Adipocyte (in vitro differentiated cells): ENCODE measurements at regions not wholly inside any gene's neighbourhood (a gene's known extent, or its start where the extent isn't known, plus 50 kb on each side); places are given as distances from the start of the nearest gene placed in this dataset.

Experiments used
- DNase-seq: peaks from one replicate; pipeline ENCODE4 v3.0.0-alpha.2; 2015; ENCODE audit warnings: low read depth
- H3K27me3 ChIP-seq: replicated peaks from 2 replicates; pipeline ENCODE4 v1.7.0; 2013; ENCODE audit warnings: mild to moderate bottlenecking, low read length, moderate library complexity; ENCODE audit not compliant: control insufficient read depth, insufficient read depth
- H3K36me3 ChIP-seq: 2 replicates; pipeline ENCODE4 v1.7.0; 2013; ENCODE audit warnings: low read length, mild to moderate bottlenecking, moderate library complexity; ENCODE audit not compliant: control insufficient read depth, insufficient read depth, severe bottlenecking
- H3K4me1 ChIP-seq: 2 replicates; pipeline ENCODE4 v1.7.0; 2013; ENCODE audit warnings: mild to moderate bottlenecking, low read length, moderate library complexity; ENCODE audit not compliant: control insufficient read depth, insufficient read depth
- H3K4me3 ChIP-seq: 2 replicates; pipeline ENCODE4 v1.7.0; 2013; ENCODE audit warnings: mild to moderate bottlenecking, low read length, moderate library complexity
- H3K9ac ChIP-seq: 2 replicates; pipeline ENCODE4 v1.7.0; 2013; ENCODE audit warnings: mild to moderate bottlenecking, low read length, moderate library complexity
- H3K9me3 ChIP-seq: 2 replicates; pipeline ENCODE4 v1.7.0; 2013; ENCODE audit warnings: mild to moderate bottlenecking, low read length, moderate library complexity; ENCODE audit not compliant: control insufficient read depth

DNA sequence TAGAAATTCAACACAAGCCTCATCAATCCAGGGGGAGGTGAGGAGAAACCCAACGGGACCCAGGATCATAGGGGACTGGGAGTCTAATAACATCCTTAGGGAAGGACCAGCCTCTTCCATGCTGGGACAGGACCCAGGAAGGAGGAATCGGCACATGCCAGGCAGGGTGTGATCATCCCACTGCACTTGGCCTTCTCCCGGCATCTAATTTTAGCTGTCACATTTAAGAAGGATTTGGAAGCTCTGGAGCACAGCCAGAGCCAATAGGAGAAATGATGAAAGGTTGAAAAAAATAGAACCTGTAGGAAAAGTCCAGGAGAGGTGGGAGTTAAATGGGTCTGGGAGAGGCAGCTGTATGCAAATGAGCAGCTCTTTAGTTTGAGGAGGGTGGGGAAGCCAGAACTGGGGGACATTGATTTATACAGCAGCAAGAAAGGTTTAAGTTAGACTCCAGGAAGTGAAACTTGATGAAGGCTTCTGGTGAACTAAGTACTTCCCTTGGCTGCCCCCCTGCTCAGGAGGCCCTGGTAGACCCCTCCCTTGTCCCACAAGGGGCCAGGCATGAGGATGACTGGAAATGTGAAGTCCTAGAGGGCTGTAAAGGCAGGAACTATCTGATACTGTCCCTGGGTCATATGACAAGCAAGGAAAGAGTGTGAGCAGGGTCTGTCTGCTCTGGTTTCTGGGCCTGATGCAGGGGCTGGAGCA lies 260.3 kb downstream of the LRFN2 start:
- H3K9ac ChIP-seq: no peak overlapping the region

DNA sequence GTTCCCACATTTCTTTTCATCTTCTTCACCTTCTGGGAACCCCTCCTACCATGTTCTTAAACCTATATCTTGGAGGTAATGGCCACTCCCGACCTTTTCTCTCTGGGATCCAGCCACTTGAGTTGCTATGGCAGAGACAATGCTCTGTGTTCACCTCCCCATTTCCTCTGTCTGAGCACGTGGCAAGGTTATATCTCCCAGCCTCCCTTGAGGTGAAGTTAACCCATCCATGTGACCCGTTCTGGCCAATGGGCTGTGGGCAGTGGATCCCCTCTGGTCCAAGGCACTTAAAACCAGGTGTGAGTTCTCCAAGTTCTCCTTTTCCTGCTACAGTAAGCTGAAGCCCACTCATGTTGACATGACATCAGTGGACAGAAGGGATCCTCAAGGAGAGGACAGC lies 261.4 kb downstream of the LRFN2 start:
- Histone ChIP-seq H3K9me3 (no peaks in the 10 kb centered on the region), H3K4me3 (no peak overlapping the region), H3K9ac (no peak overlapping the region), H3K27me3 (peaks cover 90% of the 10 kb centered on the region), H3K4me1 (no peaks in the 10 kb centered on the region), H3K36me3 (no peaks in the 10 kb centered on the region)
- no peak for DNase-seq

More for the DNA sequence above, 260.3 kb downstream of the LRFN2 start:
- H3K9me3 ChIP-seq: no peaks in the 10 kb centered on the region
- no peak for DNase-seq
- H3K4me3 ChIP-seq: no peak overlapping the region
- peaks cover 87% of the 10 kb centered on the region for H3K27me3 ChIP-seq
- no peaks in the 10 kb centered on the region for H3K4me1 ChIP-seq
- no peaks in the 10 kb centered on the region for H3K36me3 ChIP-seq

DNA sequence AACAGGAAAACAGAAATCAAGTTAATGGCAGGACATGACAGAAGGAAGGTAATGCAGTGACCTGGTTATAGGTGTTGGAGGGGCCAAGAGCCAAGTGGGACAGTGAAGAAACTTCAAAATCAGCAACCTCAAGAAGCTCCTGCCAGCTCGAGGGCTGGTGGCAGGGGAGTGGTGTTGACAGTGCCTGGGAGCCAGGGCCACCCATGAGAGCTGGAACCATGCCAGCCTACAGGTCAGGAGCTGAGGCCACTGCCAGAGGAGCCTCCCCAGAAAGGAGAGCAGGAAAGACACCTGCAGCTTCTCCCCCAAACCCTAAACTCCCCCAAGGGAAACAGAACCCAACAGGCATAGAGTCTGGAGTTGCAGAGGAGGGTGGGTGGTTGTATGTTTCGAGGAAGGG lies 262.1 kb downstream of the LRFN2 start:
- H3K9me3 ChIP-seq: peaks cover under 1% of the 10 kb centered on the region
- no peaks in the 10 kb centered on the region for H3K36me3 ChIP-seq
- DNase-seq: no peak
- no peak overlapping the region for H3K4me3 ChIP-seq
- H3K27me3 ChIP-seq: peaks cover 91% of the 10 kb centered on the region
- no peaks in the 10 kb centered on the region for H3K4me1 ChIP-seq
- H3K9ac ChIP-seq: no peak overlapping the region

DNA sequence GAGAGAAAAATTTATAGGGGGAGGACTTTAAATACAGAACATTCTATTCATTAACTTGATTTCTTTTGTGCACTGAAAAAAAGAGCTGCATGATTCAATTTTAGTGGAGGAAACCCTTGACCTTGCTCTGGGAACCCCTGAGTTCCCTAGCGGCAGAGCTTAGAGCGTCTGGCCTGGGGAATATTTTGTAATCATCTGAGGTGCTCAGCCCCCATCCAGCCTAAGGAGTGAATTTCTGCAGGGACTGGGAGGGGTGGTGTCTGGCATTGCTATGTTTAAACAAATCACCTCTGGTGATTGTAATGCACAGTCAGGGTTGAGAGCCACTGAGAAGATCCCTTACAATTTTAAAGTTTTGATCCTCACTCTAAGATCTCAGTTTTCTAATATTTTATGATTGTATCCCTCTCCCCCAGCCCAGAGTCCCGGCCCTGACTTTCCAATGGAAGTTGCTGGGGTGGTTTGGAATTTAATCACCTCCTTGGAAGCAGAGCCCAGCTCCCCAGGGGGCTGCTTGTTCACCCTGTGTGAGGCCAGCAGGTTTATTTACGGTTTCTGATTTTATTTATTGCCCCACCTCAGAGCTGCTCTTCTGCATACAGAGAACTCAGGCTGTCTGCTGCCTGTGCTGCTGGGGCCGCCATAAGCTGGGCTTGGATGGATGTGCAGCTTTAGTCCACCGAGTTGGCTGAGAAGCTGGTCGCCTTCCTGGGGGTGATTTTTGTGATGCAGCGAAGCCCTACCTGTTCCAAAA lies 263.1 kb downstream of the LRFN2 start:
- no peak overlapping the region for H3K4me3 ChIP-seq
- H3K9me3 ChIP-seq: peaks cover 10% of the 10 kb centered on the region
- peaks cover 82% of the 10 kb centered on the region for H3K27me3 ChIP-seq
- no peak for DNase-seq
- H3K4me1 ChIP-seq: no peaks in the 10 kb centered on the region
- no peaks in the 10 kb centered on the region for H3K36me3 ChIP-seq
- H3K9ac ChIP-seq: no peak overlapping the region

DNA sequence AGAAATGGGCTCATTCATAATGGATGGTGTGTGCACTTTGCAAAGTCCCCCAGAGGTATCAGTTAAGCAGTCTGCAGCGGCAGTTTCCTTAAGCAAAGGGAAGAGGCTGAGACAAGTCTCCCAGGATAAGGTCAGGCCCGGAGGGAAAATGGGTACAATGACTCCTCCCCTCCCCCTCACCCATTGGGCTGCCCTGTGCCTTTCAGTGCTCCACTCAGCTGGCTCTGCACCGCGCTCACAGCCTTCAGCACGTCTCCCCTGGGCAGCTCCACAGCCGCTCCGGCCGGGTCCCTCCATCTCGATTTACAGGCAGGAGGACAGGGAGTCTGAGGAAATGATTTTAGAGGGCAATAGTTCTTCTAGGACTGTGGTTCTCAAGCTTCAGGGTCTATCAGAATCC lies 264.8 kb downstream of the LRFN2 start:
- Histone ChIP-seq H3K4me1 (no peaks in the 10 kb centered on the region), H3K9ac (no peak overlapping the region), H3K36me3 (no peaks in the 10 kb centered on the region), H3K9me3 (peaks cover 15% of the 10 kb centered on the region), H3K27me3 (peaks cover 75% of the 10 kb centered on the region), H3K4me3 (no peak overlapping the region)
- no peak for DNase-seq

DNA sequence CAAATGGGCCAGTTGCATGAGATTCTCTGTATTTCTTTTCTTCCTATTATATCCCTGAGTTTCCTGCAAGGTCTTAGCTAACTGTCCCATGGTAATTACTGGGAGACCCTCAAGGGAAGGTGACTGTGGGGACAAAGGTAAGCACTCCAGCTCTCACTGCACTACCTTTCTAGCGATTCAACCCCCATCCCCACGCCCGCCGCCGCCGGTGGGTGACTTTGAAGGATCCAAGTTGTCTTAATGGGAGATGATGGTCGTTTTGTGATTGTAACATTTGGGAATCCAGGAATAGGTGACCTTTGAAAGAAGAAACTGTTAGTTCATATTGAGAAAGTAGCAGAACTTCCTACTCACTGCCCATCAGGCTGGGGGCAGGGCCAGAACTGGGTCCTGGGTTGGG lies 265.5 kb downstream of the LRFN2 start:
- DNase-seq: no peak
- peaks cover 75% of the 10 kb centered on the region for H3K27me3 ChIP-seq
- H3K9ac ChIP-seq: no peak overlapping the region
- no peaks in the 10 kb centered on the region for H3K4me1 ChIP-seq
- H3K9me3 ChIP-seq: peaks cover 15% of the 10 kb centered on the region
- no peak overlapping the region for H3K4me3 ChIP-seq
- H3K36me3 ChIP-seq: no peaks in the 10 kb centered on the region

DNA sequence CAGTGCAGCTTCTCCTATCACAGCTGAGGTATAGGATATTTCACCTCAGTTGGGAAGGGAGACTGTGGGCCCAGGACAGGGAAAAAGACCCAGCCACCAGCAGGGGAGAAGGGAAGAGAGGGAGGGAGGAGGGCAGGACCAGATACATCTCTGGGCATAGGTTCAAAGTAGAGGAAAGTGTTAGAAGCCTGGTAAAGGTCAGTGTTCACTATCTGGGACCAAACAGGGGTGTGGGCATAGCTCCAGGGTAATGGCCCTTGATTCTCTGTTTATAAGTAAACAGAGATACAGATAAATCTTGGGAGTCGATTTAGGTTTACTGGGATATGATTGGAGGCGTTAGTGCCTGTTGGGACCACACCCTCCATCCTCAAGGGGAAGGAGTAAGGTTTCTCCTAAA lies 266.2 kb downstream of the LRFN2 start:
- Histone ChIP-seq H3K27me3 (peaks cover 70% of the 10 kb centered on the region), H3K4me1 (no peaks in the 10 kb centered on the region), H3K9ac (no peak overlapping the region), H3K4me3 (no peak overlapping the region), H3K36me3 (no peaks in the 10 kb centered on the region), H3K9me3 (peaks cover 15% of the 10 kb centered on the region)
- DNase-seq: no peak

DNA sequence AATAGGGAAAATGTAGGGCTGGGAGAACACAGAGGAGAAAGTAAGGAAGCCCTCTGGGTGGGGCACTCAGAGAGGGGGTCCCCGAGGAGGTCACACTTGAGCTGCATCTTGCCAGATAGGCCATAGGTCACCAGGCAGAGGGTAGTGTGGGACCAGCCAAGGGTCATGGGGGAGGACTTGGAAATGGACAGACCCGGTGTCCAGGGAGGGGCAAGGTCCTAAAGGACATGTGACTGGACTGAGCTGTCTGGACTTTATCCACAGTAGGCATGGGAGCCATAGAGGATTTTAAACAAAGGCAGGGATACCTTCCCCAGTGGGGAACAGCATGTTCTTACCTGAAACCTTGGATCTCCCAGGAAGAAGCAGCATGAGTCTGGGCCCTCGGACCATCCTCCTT lies 266.7 kb downstream of the LRFN2 start:
- Histone ChIP-seq H3K9me3 (peaks cover 15% of the 10 kb centered on the region), H3K4me1 (no peaks in the 10 kb centered on the region), H3K36me3 (no peaks in the 10 kb centered on the region), H3K27me3 (peaks cover 65% of the 10 kb centered on the region), H3K4me3 (no peak overlapping the region), H3K9ac (no peak overlapping the region)
- DNase-seq: no peak

DNA sequence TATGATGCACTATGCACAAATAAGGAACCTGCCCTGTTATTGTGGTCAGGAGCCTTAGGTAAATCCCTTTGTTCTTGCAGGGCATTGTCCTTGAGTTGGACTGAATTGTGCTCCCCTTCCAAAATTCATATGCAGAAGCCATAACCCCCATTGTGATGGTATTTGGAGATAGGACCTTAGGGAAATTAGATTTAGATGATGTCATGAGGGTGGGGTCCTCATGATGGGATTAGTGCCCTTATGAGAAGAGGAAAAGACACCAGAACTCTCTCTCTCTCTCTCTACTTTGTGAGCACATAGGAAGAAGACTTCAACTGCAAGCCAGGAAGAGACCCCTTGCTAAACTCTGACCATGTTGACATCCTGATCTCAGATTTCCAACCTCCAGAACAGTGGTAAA lies 268.0 kb downstream of the LRFN2 start:
- Histone ChIP-seq H3K9me3 (peaks cover 15% of the 10 kb centered on the region), H3K4me1 (no peaks in the 10 kb centered on the region), H3K9ac (no peak overlapping the region), H3K27me3 (peaks cover 53% of the 10 kb centered on the region), H3K4me3 (no peak overlapping the region), H3K36me3 (no peaks in the 10 kb centered on the region)
- no peak for DNase-seq

DNA sequence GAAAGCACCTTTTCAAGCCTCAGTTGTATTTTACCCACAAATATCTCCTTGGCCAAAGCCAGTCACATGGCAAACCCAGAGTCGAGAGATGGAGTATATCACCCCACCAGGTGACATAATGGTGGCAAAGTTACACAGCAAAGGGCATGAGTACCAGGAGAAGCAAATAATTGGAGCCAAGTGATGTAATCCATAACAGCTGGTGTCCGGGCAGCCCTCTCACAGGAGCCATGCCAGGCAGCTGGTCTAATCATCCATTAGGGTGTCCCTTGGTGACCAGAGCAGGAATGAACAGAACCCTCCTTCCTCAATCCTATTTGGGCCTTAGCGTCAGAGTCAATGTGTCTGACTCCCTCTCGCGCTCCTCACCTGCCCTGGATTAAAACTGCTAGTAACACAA lies 272.1 kb downstream of the LRFN2 start:
- H3K9ac ChIP-seq: no peak overlapping the region
- H3K9me3 ChIP-seq: peaks cover 15% of the 10 kb centered on the region
- peaks cover 22% of the 10 kb centered on the region for H3K27me3 ChIP-seq
- no peak overlapping the region for H3K4me3 ChIP-seq
- no peaks in the 10 kb centered on the region for H3K4me1 ChIP-seq
- no peak for DNase-seq
- no peaks in the 10 kb centered on the region for H3K36me3 ChIP-seq

DNA sequence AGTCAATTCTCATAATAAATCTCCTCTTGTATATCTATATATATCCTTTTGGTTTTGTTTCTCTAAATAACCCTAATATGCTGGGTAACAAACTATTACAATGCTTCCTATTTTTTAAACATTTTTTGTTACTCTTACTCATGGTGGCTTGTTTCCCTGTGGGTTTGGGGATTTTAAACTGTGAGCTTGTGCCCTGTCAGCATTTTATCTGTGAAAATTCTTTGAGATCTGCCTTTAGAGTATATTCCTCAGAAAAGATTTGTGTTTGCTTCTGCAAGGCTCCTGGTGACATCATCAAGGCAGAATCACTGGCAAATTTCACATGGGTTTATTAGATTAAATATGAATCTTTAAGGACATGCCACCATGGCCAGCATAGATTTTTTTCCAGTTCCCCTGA lies 273.6 kb downstream of the LRFN2 start:
- Histone ChIP-seq H3K9ac (no peak overlapping the region), H3K4me3 (no peak overlapping the region), H3K36me3 (no peaks in the 10 kb centered on the region), H3K27me3 (peaks cover 21% of the 10 kb centered on the region), H3K4me1 (no peaks in the 10 kb centered on the region), H3K9me3 (peaks cover under 1% of the 10 kb centered on the region)
- DNase-seq: no peak
